ENCODE measurements at regions not wholly inside any gene's neighbourhood (a gene's known extent, or its start where the extent isn't known, plus 50 kb on each side); places are given as distances from the start of the nearest gene placed in this dataset.

DNA sequence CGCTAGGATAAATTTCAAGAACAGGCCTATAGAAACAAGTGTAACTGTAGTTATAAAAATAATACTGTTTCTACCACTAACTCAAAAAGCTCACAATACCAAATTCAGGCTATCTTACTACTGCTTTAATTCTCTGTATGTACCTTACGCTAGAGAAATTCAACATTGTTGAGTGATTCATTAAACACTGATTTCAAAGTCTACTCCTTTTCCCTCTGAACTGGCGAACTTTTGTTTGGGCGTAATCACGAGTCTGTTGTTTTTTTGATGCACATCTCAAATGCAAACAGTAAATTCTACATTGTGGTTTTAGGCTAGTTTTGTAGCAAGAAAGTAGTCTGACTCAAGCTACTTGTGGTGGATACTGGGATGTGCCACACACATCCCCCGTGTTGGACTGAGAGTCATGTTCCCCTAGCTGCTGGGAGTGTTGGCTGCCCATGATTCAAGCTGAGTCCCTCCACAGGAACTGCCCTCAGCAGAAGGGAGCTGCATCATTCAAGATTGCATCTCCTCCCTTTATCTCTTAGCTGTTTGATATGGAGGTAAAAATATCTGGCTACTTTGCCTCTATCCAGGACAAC lies 406.1 kb downstream of the RAPGEF2 start:
- dilution Hi-C loops (cut with MboI; ENCODE audit: extremely low pct_ligation_motif_present, low sequenced_read_pairs) = no loop called here
- Histone ChIP-seq H3K9me3 (ENCODE audit: control insufficient read depth, low read depth, low read length) (no peaks in the 10 kb centered on the region), H3K79me2 (ENCODE audit: control insufficient read depth, insufficient read depth, low read length) (peaks cover 5% of the 10 kb centered on the region), H3K4me1 (ENCODE audit: control insufficient read depth, extremely low read depth, insufficient read depth, low read length) (no peaks in the 10 kb centered on the region), H3K4me3 (ENCODE audit: control insufficient read depth in 2 of 3, extremely low read depth in 1 of 3, insufficient read depth in 2 of 3, low read depth in 1 of 3, low read length in 3 of 3) (no peak overlapping the region), H2AFZ (ENCODE audit: control insufficient read depth, low read length) (no peak overlapping the region), H3K4me2 (ENCODE audit: control insufficient read depth, extremely low read depth, insufficient read depth, low read depth, low read length) (no peak overlapping the region), H3K27ac (ENCODE audit: control insufficient read depth, insufficient read depth, low read length) (no peak overlapping the region), H3K9ac (ENCODE audit: control insufficient read depth, extremely low read depth, insufficient read depth, low read length) (no peak overlapping the region), H3K27me3 (ENCODE audit: control insufficient read depth, extremely low read depth, insufficient read depth, low read length) (no peaks in the 10 kb centered on the region), H3K9me1 (ENCODE audit: control insufficient read depth, extremely low read depth, insufficient read depth, low read length) (no peaks in the 10 kb centered on the region), H3K36me3 (ENCODE audit: control insufficient read depth in 2 of 2, extremely low read depth in 1 of 2, insufficient read depth in 2 of 2, low read length in 2 of 2) (no peaks in the 10 kb centered on the region), H4K20me1 (ENCODE audit: control insufficient read depth, extremely low read depth, insufficient read depth, low read length) (no peaks in the 10 kb centered on the region)
- FAIRE-seq (no peak), DNase-seq (ENCODE audit: low read depth, low spot score) (no peak)
- TF ChIP-seq EZH2 (IDR thresholded peaks at IDR 0.05; ENCODE audit: low read length) = no peak
- TF ChIP-seq, protein P1, sequence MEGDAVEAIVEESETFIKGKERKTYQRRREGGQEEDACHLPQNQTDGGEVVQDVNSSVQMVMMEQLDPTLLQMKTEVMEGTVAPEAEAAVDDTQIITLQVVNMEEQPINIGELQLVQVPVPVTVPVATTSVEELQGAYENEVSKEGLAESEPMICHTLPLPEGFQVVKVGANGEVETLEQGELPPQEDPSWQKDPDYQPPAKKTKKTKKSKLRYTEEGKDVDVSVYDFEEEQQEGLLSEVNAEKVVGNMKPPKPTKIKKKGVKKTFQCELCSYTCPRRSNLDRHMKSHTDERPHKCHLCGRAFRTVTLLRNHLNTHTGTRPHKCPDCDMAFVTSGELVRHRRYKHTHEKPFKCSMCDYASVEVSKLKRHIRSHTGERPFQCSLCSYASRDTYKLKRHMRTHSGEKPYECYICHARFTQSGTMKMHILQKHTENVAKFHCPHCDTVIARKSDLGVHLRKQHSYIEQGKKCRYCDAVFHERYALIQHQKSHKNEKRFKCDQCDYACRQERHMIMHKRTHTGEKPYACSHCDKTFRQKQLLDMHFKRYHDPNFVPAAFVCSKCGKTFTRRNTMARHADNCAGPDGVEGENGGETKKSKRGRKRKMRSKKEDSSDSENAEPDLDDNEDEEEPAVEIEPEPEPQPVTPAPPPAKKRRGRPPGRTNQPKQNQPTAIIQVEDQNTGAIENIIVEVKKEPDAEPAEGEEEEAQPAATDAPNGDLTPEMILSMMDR (optimal IDR thresholded peaks at IDR 0.05 in 1 of 3, IDR thresholded peaks at IDR 0.05 in 1 of 3, conservative IDR thresholded peaks at IDR 0.05 in 1 of 3; ENCODE audit: extremely low read depth in 1 of 3, insufficient read depth in 2 of 3, low read length in 3 of 3) = no peak

DNA sequence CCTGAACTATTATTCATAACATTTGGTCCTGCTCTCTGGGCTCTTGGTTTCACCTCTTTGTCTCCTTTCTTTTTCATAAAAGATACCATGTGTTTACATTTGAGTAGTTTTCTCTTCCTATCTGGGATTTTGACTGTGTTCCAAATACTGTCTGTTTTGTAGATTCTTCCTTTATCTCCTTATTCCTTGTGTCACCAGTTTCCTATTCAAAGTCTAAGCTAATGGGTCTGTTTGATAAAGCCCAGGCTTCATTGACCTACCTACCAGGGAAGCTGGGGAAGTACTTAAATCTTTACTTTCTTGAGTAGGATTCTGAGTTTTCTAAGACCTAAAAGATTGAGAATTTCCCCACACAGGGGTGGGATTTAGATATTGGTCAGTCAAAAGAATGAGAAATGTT lies 409.5 kb downstream of the RAPGEF2 start:
- H4K20me1 ChIP-seq (ENCODE audit: control insufficient read depth, extremely low read depth, insufficient read depth, low read length) = peaks cover 5% of the 10 kb centered on the region
- no peak overlapping the region for H3K27ac ChIP-seq (ENCODE audit: control insufficient read depth, insufficient read depth, low read length)
- H3K27me3 ChIP-seq (ENCODE audit: control insufficient read depth, extremely low read depth, insufficient read depth, low read length) = no peaks in the 10 kb centered on the region
- no peak overlapping the region for H2AFZ ChIP-seq (ENCODE audit: control insufficient read depth, low read length)
- H3K4me2 ChIP-seq (ENCODE audit: control insufficient read depth, extremely low read depth, insufficient read depth, low read depth, low read length) = no peak overlapping the region
- TF ChIP-seq EZH2 (IDR thresholded peaks at IDR 0.05; ENCODE audit: low read length) = no peak
- TF ChIP-seq, protein P1 (optimal IDR thresholded peaks at IDR 0.05 in 1 of 3, IDR thresholded peaks at IDR 0.05 in 1 of 3, conservative IDR thresholded peaks at IDR 0.05 in 1 of 3; ENCODE audit: extremely low read depth in 1 of 3, insufficient read depth in 2 of 3, low read length in 3 of 3) = no peak
- peaks cover 2% of the 10 kb centered on the region for H3K79me2 ChIP-seq (ENCODE audit: control insufficient read depth, insufficient read depth, low read length)
- no peaks in the 10 kb centered on the region for H3K4me1 ChIP-seq (ENCODE audit: control insufficient read depth, extremely low read depth, insufficient read depth, low read length)
- DNase-seq (ENCODE audit: low read depth, low spot score) (no peak), FAIRE-seq (no peak)
- H3K9me3 ChIP-seq (ENCODE audit: control insufficient read depth, low read depth, low read length) = no peaks in the 10 kb centered on the region
- no peak overlapping the region for H3K4me3 ChIP-seq (ENCODE audit: control insufficient read depth in 2 of 3, extremely low read depth in 1 of 3, insufficient read depth in 2 of 3, low read depth in 1 of 3, low read length in 3 of 3)
- no peak overlapping the region for H3K9ac ChIP-seq (ENCODE audit: control insufficient read depth, extremely low read depth, insufficient read depth, low read length)
- H3K9me1 ChIP-seq (ENCODE audit: control insufficient read depth, extremely low read depth, insufficient read depth, low read length) = no peaks in the 10 kb centered on the region
- no peaks in the 10 kb centered on the region for H3K36me3 ChIP-seq (ENCODE audit: control insufficient read depth in 2 of 2, extremely low read depth in 1 of 2, insufficient read depth in 2 of 2, low read length in 2 of 2)
- dilution Hi-C loops (cut with MboI; ENCODE audit: extremely low pct_ligation_motif_present, low sequenced_read_pairs) = no loop called here

All from keratinocyte (primary cell).